GM10266 (cell line): ENCODE measurements at regions not wholly inside any gene's neighbourhood (a gene's known extent, or its start where the extent isn't known, plus 50 kb on each side); places are given as distances from the start of the nearest gene placed in this dataset.
"Not testable (repeated sequence)": the region's sequence is repeated elsewhere in the genome, so short reads cannot be mapped to it uniquely, and the experiment has no call there.

Experiments
- DNase-seq: peaks from one replicate; pipeline ENCODE4 v3.0.0; 2012; ENCODE audit errors: extremely low spot score
- CTCF ChIP-seq: IDR thresholded peaks from 2 replicates; pipeline ENCODE4 v1.5.1; 2012; ENCODE audit warnings: mild to moderate bottlenecking, low read depth; ENCODE audit not compliant: control insufficient read depth, insufficient read depth; ENCODE audit errors: missing control alignments

GRCh38 chr10:105579112-105579511, 938.0 kb downstream of the SORCS3 start:
- no peak for DNase-seq
- no peak for TF ChIP-seq CTCF

GRCh38 chr10:105577865-105578607, 936.9 kb downstream of the SORCS3 start:
- TF ChIP-seq CTCF = no peak
- DNase-seq = no peak

GRCh38 chr10:105559333-105560097, 918.4 kb downstream of the SORCS3 start:
- no peak for DNase-seq
- no peak for TF ChIP-seq CTCF

- DNase-seq = not testable (repeated sequence)
Observed at GRCh38 chr10:105550453-105550852, 909.4 kb downstream of the SORCS3 start.

- TF ChIP-seq CTCF = no peak
- no peak for DNase-seq
Observed at GRCh38 chr10:105549731-105550130, 908.6 kb downstream of the SORCS3 start.

GRCh38 chr10:105545101-105545500, 904.0 kb downstream of the SORCS3 start:
- no peak for DNase-seq
- no peak for TF ChIP-seq CTCF

DNA sequence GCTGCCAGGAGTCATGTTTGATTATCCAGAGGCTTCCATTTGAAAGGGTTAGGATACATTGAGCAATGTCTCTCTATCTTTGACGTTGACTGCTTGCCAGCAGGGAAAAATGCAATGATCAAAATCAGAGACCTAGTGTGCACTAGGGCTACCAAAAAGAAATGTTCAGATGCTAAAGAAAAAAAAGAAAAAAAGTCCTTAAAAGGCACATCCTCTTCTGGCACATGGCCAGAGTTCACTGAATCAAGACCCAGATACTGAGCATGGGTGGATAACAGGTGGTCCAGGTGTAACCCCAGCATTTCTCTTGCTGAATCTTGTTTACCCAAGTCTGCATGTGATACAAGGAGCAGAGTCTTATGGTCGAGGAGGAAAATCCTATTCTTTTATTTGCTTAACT, 899.3 kb downstream of the SORCS3 start:
- no peak for DNase-seq
- no peak for TF ChIP-seq CTCF
